GM12878 (cell line): ENCODE measurements at regions not wholly inside any gene's neighbourhood (a gene's known extent, or its start where the extent isn't known, plus 50 kb on each side); places are given as distances from the start of the nearest gene placed in this dataset.

Experiments used
- BMI1 ChIP-seq: fragments of 450-650 bp; IDR thresholded peaks from 2 replicates; pipeline ENCODE4 v1.6.1; 2016; ENCODE audit warnings: mild to moderate bottlenecking, moderate library complexity, borderline replicate concordance
- NR2C2 ChIP-seq: IDR thresholded peaks from 2 replicates; pipeline ENCODE4 v1.6.1; 2011; ENCODE audit warnings: borderline replicate concordance, low read depth; ENCODE audit not compliant: control insufficient read depth, insufficient read length
- POU2F2 ChIP-seq: IDR thresholded peaks from 3 replicates; pipeline ENCODE4 v1.6.1; 2011; ENCODE audit warnings: low read depth, mild to moderate bottlenecking, low read length, borderline replicate concordance
- RAD21 ChIP-seq: IDR thresholded peaks from 2 replicates; pipeline ENCODE4 v1.6.1; 2011; ENCODE audit warnings: mild to moderate bottlenecking, low read depth, low read length, moderate library complexity; ENCODE audit not compliant: insufficient read depth
- TCF12 ChIP-seq: IDR thresholded peaks from 2 replicates; pipeline ENCODE4 v1.6.1; 2011; ENCODE audit warnings: low read depth, mild to moderate bottlenecking, low read length
- ZNF274 ChIP-seq: IDR thresholded peaks from one replicate; pipeline ENCODE4 v1.8.0; 2011; ENCODE audit not compliant: insufficient read length, insufficient read depth

DNA sequence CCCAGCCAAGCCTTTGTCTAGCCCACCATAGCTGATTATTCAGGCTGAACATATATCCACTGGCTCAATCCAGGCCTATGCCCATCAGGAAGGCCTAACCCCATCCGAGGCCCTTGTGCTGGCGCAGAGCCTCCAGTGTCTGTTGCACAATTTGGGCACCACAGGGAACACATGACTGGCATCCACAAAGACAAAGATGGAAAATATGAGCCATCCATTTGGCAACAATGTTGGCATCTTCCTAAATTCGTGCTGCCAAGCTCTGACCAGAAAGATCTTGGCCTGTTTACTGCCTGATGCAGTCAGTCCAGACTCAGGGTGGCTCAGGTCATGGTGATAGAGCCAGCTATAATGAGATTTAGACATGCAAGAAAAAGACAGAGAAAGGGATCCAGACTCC, 233.8 kb downstream of the PIK3R1 start:
- TF ChIP-seq POU2F2 (no peak), TCF12 (no peak), ZNF274 (no peak), RAD21 (no peak), BMI1 (no peak), NR2C2 (no peak)
